Ecto neural progenitor cell (in vitro differentiated cells): ENCODE measurements at regions not wholly inside any gene's neighbourhood (a gene's known extent, or its start where the extent isn't known, plus 50 kb on each side); places are given as distances from the start of the nearest gene placed in this dataset.
"Not testable (repeated sequence)": the region's sequence is repeated elsewhere in the genome, so short reads cannot be mapped to it uniquely, and the experiment has no call there.

Experiments used
- DNase-seq: peaks from one replicate; pipeline ENCODE4 v3.0.0-alpha.2; 2018; ENCODE audit warnings: low spot score

DNA sequence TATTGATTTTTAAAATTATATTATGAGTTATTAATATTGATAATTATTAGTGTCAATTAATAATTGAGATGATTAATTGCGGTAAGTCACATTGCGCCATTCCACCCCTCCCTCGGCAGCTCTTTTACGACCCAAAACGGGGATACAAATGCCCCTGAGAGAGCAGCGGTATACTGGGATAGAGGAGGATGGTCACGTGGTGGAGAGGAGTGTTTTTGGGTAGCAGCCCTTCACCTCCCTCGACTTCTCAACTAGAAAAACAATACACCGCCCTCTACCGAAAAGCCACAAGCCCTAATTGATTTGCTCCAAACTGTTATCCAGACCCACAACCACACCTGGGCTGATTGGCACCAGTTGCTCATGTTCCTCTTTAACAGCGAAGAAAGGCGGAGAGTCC, 71.0 kb downstream of the DAPL1 start:
- DNase-seq = not testable (repeated sequence)

DNA sequence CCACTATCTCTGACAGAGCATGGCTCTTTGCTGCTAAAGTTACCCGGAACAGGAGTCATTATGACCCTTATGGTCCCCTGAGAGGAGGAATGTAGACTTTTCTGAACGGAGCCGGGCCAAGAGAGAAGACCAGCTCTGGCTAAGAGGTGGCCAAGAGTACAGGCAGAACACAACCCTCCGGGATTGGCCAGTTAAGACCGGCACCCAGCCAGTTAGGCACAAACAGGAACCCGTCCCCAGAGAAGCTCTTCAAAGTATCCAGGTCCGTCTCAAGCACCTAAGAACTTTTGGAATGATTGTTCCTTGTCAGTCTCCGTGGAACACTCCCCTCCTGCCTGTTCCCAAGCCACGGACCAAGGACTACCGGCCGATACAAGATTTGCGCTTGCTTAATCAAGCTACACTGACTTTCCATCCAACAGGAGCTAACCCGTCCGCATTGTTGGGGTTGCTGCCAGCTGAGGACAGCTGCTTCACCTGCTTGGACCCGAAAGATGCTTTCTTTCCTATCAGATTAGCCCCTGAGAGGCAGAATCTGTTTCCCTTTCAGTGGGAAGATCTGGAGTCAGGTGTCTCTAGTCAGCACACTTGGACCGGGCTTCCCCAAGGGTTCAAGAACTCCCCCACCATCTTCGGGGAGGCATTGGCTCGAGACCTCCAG, 72.5 kb downstream of the DAPL1 start:
- DNase-seq = not testable (repeated sequence)

DNA sequence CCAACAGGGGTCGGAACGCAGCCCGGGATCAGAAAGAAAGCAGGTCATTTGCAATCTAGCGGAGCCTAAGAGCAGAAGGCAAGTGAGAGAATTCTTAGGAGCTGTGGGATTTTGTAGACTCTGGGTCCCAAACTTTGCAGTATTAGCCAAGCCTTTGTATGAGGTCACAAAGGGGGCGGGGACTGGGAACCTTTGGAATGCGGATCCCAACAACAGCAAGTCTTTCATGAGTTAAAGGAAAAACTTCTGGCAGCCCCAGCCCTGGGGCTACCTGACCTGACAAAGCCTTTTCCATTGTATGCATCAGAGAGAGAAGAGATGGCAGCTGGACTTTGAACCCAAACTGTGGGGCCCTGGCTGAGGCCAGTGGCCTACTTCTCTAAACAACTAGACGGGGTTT, 73.3 kb downstream of the DAPL1 start:
- DNase-seq = not testable (repeated sequence)

DNA sequence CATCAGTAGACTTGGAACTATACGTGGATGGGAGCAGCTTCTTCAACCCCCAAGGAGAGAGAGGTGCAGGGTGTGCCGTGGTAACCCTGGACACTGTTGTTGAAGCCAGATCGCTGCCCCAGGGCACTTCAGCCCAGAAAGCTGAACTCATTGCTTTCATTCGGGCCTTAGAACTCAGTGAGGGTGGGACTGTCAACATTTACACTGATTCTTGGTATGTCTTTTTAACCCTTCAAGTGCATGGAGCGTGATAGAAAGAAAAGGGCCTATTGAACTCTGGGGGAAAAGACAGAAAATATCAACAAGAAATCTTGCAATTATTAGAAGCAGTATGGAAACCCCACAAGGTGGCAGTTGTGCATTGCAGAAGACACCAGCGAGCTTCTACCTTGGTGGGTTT, 74.0 kb downstream of the DAPL1 start:
- DNase-seq = not testable (repeated sequence)

DNA sequence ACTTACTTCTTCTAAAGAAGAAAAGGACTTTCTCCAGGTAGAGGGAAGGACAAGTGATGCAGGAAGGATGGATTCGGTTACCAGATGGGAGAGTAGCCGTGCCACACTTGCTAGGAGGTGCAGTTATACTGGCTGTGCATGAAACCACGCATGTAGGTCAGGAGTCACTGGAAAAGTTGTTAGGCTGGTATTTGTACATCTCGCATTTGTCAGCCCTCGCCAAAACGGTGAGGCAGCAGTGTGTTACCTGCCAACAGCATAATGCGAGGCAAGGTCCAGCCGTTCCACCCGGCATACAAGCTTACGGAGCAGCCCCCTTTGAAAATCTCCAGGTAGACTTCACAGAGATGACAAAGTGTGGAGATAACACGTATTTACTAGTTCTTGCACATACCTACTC, 74.5 kb downstream of the DAPL1 start:
- not testable (repeated sequence) for DNase-seq

DNA sequence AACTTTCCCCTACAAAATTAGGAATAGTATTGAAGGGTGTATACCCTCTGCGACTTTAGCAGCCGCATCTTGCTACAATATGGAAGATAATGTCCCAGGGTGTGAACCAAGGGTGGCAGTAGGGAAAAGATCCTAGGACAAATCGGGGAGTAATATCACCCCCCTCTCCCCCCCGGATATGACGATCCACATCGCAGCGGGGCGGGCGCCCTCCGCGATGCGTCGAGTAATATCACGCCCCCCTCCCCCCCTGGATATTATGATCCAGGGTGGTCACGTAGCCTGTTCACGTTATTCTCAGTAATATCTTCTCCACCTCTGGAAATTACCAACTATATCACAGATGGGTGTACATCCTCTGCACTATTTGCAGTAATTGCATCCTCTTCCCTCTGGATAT, 82.9 kb downstream of the DAPL1 start:
- no peak for DNase-seq

DNA sequence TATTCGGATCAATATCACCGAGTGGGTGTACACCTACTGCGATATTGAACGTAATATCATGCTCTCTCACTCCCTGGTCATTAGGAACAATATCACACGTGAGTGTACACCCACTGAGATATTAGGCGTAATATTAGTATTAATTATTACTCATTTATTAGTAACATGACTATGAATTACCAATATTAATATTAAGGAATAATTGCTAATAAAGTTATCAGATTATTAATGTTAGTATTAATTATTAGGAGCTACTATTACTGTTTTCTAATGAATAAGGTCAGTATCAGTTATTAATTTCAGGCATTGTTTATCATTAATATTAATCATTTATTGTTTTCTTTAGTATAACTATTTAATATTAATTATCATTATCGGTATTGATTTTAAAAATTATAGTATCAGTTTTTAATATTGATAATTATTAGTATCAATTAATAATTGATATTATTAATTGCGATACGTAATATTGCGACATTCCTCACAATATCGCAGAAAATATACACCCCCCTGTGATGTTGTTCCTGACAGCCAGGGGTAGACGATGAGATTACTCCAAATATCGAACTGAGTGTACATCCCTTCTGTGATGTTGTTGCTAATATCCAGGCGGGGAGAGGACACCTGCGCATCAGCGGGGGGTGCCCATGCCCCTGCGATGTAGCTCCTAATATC, 84.2 kb downstream of the DAPL1 start:
- DNase-seq = no peak

DNA sequence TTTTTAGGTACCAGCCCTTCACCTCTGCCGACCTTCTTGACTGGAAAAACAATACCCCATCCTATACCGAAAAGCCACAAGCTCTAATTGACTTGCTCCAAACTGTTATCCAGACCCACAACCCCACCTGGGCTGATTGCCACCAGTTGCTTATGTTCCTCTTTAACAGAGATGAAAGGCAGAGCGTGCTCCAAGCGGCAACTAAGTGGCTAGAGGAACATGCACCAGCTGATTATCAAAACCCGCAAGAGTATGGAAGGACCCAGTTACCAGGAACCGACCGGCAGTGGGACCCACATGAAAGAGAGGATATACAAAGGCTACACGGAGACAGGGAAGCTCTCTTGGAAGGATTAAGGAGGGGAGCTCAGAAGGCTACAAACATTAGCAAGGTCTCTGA, 86.1 kb upstream of the TANC1 start:
- DNase-seq = no peak

DNA sequence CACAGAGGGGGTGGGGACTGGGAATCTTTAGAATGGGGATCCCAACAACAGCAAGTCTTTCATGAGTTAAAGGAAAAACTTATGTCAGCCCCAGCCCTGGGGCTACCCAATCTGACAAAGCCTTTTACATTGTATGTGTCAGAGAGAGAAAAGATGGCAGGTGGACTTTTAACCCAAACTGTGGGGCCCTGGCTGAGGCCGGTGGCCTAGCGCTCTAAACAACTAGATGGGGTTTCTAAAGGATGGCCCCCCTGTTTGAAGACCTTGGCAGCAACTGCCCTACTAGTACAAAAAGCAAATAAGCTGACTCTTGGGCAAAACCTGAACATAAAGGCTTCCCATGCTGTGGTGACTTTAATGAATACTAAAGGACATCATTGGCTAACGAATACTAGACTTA, 83.9 kb upstream of the TANC1 start:
- DNase-seq = not testable (repeated sequence)

DNA sequence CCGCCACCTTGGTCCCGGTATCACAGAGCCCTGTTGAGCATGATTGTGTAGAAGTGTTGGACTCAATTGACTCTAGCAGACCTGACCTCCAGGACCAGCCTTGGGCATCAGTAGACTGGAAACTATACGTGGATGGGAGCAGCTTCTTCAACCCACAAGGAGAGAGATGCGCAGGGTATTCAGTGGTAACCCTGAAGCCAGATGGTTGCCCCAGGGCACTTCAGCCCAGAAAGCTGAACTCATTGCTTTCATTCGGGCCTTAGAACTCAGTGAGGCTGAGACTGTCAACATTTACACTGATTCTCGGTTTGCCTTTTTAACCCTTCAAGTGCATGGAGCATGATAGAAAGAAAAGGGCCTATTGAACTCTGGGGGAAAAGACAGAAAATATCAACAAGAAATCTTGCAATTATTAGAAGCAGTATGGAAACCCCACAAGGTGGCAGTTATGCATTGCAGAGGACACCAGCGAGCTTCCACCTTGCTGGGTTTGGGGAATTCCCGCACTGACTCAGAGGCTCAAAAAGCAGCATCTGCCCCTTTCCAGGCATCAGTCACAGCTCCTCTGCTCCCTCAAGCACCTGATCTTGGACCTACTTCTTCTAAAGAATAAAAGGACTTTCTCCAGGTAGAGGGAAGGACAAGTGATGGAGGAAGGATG, 83.3 kb upstream of the TANC1 start:
- not testable (repeated sequence) for DNase-seq

DNA sequence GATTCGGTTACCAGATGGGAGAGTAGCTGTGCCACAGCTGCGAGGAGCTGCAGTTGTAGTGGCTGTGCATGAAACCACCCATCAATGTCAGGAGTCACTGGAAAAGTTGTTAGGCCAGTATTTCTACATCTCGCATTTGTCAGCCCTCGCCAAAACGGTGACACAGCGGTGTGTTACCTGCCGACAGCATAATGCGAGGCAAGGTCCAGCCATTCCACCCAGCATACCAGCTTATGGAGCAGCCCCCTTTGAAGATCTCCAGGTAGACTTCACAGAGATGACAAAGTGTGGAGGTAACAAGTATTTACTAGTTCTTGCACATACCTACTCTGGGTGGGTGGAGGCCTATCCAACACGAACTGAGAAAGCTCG, 82.8 kb upstream of the TANC1 start:
- DNase-seq = peak; percentile 43

DNA sequence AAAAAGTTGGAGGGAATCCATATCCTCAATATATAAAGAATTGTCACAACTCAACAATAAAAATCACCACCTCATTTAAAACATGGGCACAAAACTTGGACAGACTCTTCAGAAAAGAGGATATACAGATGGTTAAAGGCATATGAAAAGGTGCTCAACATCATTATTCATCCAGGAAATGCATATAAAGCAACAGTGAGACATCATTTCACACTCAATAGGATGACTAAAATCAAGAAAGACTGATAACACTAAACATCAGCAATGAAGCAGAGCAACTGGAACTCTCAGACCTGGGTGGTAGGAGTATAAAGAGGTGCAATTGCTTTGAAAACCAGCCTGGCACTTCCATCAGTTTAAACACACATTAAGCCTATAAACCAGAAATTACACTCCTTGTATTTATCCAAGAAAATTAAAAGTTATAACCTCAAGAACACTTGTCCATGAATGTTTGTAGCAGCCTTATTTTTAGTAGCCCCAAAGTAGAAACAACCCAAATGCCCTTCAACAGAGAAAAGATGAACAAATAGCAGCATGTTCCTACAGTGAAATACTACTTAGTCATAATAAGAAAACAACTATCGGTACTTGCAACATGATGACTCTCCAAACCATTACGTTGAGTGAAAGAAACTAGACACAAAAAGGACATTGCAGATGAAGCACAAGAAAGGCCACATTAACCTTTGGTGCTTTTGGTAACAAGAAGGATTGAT, 79.1 kb upstream of the TANC1 start:
- DNase-seq = no peak

DNA sequence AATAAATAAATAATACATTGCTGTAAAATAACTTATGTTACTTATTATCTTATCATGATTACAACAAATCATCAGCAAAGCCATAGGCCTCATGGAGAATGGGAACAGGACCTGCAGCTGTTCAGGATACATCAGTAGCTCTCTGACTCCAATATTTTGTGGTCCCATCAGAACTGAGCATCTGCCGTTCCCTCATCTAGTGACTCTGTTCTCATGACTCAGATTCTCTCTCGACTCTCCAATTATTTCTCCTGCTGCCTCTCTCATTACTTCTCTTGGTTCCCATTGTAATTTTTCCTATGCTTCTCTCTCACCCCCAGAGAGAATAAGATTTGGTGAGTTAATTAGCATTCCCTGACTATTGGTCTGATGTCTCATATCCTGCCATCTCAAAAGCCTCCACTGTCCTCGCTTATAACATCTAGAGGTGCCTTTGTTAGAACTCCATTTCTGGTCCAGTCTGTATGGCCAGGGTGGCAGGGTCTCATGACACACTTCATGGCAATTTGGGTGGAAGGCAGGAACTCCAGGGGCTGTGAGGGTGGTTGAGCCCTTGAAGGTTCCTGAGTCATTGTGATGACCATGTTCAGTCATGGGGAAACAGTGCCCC, 78.0 kb upstream of the TANC1 start:
- DNase-seq = no peak

DNA sequence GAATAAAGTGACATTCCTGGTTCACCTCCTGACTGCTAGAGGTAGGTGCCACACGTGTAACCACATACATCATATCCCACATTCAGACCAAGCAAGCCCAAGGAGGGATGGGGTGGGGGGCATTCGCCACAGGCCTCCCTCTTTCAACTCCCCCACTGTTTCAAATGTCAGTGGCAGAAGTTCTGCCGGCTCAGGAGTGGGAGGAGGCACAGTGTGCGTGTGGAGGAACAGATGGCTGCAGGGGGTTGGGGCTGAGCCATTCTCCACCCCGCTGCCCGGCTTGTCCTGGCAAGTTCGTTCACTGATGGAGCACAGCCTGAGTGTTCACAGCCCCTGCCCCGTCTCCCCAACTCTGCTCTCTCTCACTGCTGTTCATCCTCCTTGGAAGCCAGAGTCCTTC, 75.4 kb upstream of the TANC1 start:
- peak; percentile 44 for DNase-seq

DNA sequence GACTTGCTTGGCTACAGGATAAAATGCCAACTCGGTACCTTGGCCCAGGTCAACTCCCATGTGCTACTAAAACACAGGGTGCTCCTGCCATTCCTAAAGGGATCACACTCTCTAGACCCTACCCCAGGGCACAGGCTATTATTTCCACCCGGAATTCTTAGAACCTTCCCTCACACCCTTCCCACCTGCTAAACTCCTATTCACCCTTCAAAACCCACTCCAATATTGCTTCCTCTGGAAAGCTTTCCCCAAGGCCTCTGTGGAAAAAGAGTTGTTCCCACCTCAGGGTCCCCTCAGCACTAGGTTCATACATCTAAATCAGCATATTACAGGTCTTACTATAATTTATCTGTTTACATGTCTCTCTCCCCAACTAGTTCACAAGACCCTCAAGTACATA, 75.0 kb upstream of the TANC1 start:
- DNase-seq = no peak

DNA sequence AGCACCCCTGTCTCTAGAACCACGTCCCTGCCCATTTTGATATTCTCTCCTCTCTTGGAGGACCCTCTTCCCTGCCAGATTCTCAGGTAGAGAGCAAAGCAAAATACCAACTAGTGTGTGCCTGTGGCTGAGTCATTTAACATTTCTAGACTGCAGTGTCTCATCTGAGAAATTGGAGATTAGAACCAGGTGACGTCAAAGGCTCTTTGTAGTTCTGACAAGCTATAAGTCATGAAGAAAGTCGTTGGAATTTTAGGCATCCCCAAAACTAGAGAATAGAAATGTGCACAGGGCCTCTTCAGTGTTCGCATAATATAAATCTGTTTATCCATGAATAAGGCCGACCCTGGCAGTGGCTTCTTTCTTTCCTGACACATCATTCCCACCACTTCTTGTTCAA, 74.4 kb upstream of the TANC1 start:
- no peak for DNase-seq

DNA sequence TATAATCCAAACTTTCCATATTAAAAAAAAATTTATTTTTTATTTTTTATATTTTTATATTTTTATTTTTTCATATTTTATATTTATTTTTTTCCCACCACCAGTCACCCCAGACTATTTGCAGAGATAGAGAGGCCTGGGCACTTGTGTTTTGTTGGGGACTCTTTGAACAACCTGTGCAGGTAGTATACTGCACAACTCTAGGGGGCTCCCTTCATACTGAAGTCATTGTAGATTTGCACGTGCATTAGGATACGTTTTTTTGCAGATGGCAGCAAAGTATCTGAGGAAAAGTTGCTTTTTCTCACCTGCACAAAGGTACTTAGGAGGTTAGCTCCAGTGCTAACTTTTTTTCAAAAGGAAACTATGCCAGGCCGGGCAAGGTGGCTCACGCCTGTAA, 73.9 kb upstream of the TANC1 start:
- no peak for DNase-seq

DNA sequence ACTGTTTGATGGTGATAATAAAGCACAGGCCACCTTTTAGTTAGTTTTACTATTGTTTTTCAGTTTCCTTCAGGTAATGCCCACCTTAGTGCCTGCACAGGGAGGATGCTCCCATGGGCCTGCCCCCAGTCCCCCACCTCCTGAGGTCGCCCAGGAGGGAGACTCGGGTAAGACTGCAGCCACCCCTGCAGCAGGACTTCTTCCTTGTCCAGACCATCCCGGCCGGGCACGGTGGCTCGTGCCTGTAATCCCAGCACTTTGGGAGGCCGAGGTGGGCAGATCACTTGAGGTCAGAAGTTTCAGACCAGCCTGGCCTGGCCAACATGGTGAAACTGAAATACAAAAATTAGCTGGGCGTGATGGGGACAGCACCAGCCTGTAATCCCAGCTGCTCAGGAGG, 68.1 kb upstream of the TANC1 start:
- no peak for DNase-seq

DNA sequence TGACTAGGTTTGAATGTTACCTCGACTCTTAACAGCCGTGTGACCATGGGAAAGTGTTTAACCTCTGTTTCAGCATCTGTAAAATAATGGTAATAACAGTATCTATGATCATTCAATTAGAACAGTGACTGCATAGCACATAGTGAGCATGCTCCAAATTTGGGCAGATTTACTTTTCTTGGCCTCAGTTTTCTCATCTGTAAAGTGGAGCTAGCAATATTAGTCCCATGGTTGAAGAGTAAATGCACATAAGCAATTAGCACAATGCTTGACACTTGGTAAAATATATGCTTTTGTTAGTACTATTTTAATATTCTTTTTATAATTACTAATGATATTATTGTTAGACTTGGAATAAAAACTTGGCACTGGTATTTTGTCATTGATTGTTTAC, 66.4 kb upstream of the TANC1 start:
- no peak for DNase-seq

DNA sequence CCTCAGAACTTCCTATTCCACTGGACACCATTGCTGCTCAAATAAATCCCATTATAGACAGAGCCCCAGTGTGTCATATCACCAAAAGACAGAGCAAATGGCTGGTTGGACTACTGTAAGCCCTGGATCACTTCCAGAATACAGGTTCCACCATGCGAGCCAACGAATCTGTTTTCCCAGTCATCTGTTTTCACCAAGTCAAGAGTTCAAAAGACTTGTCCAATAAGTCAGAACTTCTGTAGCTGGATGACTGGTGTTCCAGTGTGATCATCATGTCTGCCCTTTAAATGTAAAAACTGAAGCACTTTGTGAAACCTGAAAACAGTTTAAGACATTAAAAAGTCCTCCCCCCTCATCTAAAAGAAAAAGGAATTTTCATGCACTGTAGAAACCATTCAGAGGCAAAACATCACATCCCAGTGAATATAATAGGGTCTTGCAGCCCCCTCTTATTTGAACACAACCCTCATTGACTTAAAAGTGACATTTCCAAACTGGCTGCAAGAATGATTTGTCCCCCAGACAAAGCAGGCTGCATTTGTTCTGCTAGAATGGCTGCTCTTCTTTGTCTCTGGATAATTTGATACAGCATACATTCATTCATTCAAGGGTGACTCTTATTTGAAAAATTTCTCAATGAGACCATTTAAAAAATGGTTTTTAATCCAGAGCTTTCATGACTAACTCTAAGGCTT, 64.6 kb upstream of the TANC1 start:
- DNase-seq = no peak

DNA sequence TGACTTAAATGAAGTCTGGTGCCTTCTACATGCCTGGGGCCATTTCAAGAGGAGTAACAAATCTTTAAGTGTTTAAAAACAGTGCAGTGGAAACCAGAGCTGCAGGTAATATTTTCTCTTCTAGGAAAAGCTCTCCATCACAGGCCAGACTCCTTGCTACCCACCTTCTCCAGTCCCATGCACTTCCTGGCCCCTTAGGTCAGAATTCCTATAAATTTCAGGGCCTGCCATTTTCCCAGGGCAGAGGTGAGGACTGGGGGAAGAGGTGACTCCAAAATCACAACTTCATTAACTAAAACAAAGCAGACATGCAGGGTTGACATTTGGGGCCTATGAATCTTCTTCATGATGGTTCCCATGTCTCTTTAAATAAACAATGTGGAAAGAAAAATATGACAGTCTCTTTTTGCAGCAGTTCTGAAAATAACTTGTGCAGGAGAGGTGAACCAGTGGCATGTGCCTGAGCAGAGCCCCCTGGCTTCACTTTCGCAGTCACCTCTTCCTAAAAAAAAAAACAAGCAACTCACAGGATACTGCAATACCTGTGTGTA, 63.7 kb upstream of the TANC1 start:
- DNase-seq = no peak

DNA sequence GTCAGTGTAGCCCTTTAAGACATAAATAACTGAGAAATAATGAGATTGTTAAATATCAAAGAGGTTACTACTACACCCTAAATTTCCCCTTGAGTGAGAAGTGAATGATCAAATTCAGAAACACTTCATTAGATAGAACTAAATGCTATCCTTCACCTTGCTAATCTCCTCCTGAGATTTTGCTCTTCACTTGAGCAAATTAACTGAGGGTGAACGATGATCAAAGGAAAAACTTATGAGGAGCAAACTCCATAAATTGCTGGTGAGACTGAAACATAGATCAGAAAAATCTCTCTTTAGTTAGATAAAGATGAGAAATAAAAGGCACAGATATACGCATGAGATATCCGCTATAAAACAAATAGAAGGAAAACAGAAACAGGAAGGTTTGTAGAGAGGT, 63.1 kb upstream of the TANC1 start:
- no peak for DNase-seq
